Neuronal stem cell (in vitro differentiated cells): ENCODE measurements at regions not wholly inside any gene's neighbourhood (a gene's known extent, or its start where the extent isn't known, plus 50 kb on each side); places are given as distances from the start of the nearest gene placed in this dataset.

ENCODE experiments used
- DNase-seq: peaks from one replicate; pipeline ENCODE4 v3.0.0-alpha.2; 2013; ENCODE audit warnings: low spot score
- H2AFZ ChIP-seq: one replicate; pipeline ENCODE4 v1.6.1; 2013; ENCODE audit warnings: mild to moderate bottlenecking, low read length, inconsistent platforms
- H2AK5ac ChIP-seq: 2 replicates; pipeline ENCODE4 v1.6.1; 2013; ENCODE audit warnings: low read depth, mild to moderate bottlenecking, inconsistent platforms, low read length, moderate library complexity, mixed read lengths
- H2BK120ac ChIP-seq: 2 replicates; pipeline ENCODE4 v1.6.1; 2013; ENCODE audit warnings: low read depth, mild to moderate bottlenecking, inconsistent platforms, low read length, moderate library complexity, mixed read lengths
- H2BK12ac ChIP-seq: one replicate; pipeline ENCODE4 v1.6.1; 2013; ENCODE audit warnings: low read length, inconsistent platforms
- H2BK15ac ChIP-seq: 2 replicates; pipeline ENCODE4 v1.6.1; 2013; ENCODE audit warnings: mild to moderate bottlenecking, low read length, inconsistent platforms, mixed read lengths
- H2BK5ac ChIP-seq: one replicate; pipeline ENCODE4 v1.6.1; 2013; ENCODE audit warnings: inconsistent platforms, mild to moderate bottlenecking, low read length, moderate library complexity
- H3K14ac ChIP-seq: one replicate; pipeline ENCODE4 v1.6.1; 2013; ENCODE audit warnings: low read length, inconsistent platforms
- H3K18ac ChIP-seq: 2 replicates; pipeline ENCODE4 v1.6.1; 2013; ENCODE audit warnings: low read length, inconsistent platforms
- H3K23ac ChIP-seq: 2 replicates; pipeline ENCODE4 v1.6.1; 2013; ENCODE audit warnings: low read depth, mild to moderate bottlenecking, mixed read lengths, low read length, inconsistent platforms; ENCODE audit not compliant: poor library complexity
- H3K27ac ChIP-seq: replicated peaks from 3 replicates; pipeline ENCODE4 v1.5.1; 2013; ENCODE audit warnings: low read length, inconsistent platforms
- H3K27me3 ChIP-seq, 3 experiments: 2 replicates each; pipeline ENCODE4 v1.6.1; 2013; ENCODE audit warnings: low read length in 3 of 3, mild to moderate bottlenecking in 2 of 3, inconsistent platforms in 1 of 3, low read depth in 1 of 3, mixed read lengths in 1 of 3, moderate library complexity in 1 of 3; ENCODE audit not compliant: control insufficient read depth in 3 of 3, insufficient read depth in 3 of 3
- H3K36me3 ChIP-seq, 2 donors: replicated peaks in 1 of 2; 2 replicates each; pipeline ENCODE4 v1.6.1; 2013; ENCODE audit warnings: low read length in 2 of 2; ENCODE audit not compliant: control insufficient read depth in 2 of 2, insufficient read depth in 2 of 2
- H3K4ac ChIP-seq: 2 replicates; pipeline ENCODE4 v1.6.1; 2013; ENCODE audit warnings: inconsistent platforms, mild to moderate bottlenecking, low read length, moderate library complexity
- H3K4me1 ChIP-seq, 2 donors: 1 replicate in 1 of 2; 2 replicates in 1 of 2; pipeline ENCODE4 v1.6.1; 2013; ENCODE audit warnings: low read length in 2 of 2, low read depth in 1 of 2; ENCODE audit not compliant: control insufficient read depth in 2 of 2, insufficient read depth in 1 of 2
- H3K4me2 ChIP-seq: one replicate; pipeline ENCODE4 v1.6.1; 2013; ENCODE audit warnings: mild to moderate bottlenecking, low read length, inconsistent platforms; ENCODE audit not compliant: insufficient read depth, poor library complexity, severe bottlenecking
- H3K4me3 ChIP-seq, 2 donors: 2 replicates each; pipeline ENCODE4 v1.5.1; 2013; ENCODE audit warnings: low read length in 2 of 2, mild to moderate bottlenecking in 2 of 2, inconsistent platforms in 1 of 2, moderate library complexity in 1 of 2
- H3K79me1 ChIP-seq: one replicate; pipeline ENCODE4 v1.6.1; 2013; ENCODE audit warnings: low read depth, mild to moderate bottlenecking, inconsistent platforms, low read length, moderate library complexity
- H3K9ac ChIP-seq: one replicate; pipeline ENCODE4 v1.6.1; 2013; ENCODE audit warnings: mild to moderate bottlenecking, low read depth, low read length, inconsistent platforms; ENCODE audit not compliant: poor library complexity
- H3K9me3 ChIP-seq, 2 donors: replicated peaks in 1 of 2; 2 replicates each; pipeline versions ENCODE3 to v1.6.1; 2013; ENCODE audit warnings: low read length in 2 of 2, mild to moderate bottlenecking in 2 of 2, inconsistent platforms in 1 of 2, low read depth in 1 of 2, mixed read lengths in 1 of 2, moderate library complexity in 1 of 2; ENCODE audit not compliant: control insufficient read depth in 2 of 2, insufficient read depth in 1 of 2
- H4K8ac ChIP-seq: one replicate; pipeline ENCODE4 v1.6.1; 2013; ENCODE audit warnings: low read depth, mild to moderate bottlenecking, inconsistent platforms, low read length, moderate library complexity
- H4K91ac ChIP-seq: one replicate; pipeline ENCODE4 v1.6.1; 2013; ENCODE audit warnings: low read length, low read depth, mild to moderate bottlenecking, inconsistent platforms; ENCODE audit not compliant: poor library complexity
- WGBS, 2 donors: extraction: QIAGEN DNeasy Blood & Tissue Kit; methylation state at CpG; one replicate each; pipeline ENCODE4 v1.1.7; 2013; ENCODE audit warnings: missing lambda C conversion rate in 2 of 2, mixed read lengths in 1 of 2; ENCODE audit not compliant: insufficient read length in 2 of 2, insufficient replicate concordance in 1 of 2; ENCODE audit errors: extremely low coverage in 2 of 2; 5-methylcytosine and 5-hydroxymethylcytosine counted together

GRCh38 chr6:85192186-85192585 lies 257.7 kb upstream of the NT5E start:
- H2BK5ac ChIP-seq = no peak overlapping the region
- H3K79me1 ChIP-seq = no peaks in the 10 kb centered on the region
- H2AFZ ChIP-seq = no peak overlapping the region
- no peak overlapping the region for H3K9ac ChIP-seq
- no peak overlapping the region for H3K4me3 ChIP-seq
- H3K36me3 ChIP-seq = no peaks in the 10 kb centered on the region
- WGBS, 2 donors = no CpG with 5 or more reads among the region's 1 CpG
- H3K23ac ChIP-seq = no peak overlapping the region
- DNase-seq = no peak
- no peak overlapping the region for H2BK12ac ChIP-seq
- no peak overlapping the region for H2AK5ac ChIP-seq
- H2BK120ac ChIP-seq = no peak overlapping the region
- no peak overlapping the region for H4K91ac ChIP-seq
- H3K18ac ChIP-seq = no peak overlapping the region
- H3K27ac ChIP-seq = no peak overlapping the region
- H3K14ac ChIP-seq = no peak overlapping the region
- H3K4ac ChIP-seq = no peak overlapping the region
- no peak overlapping the region for H4K8ac ChIP-seq
- peaks cover 0 to 4% of the 10 kb centered on the region in 2 donors for H3K9me3 ChIP-seq
- no peak overlapping the region for H3K4me2 ChIP-seq
- no peaks in the 10 kb centered on the region for H3K4me1 ChIP-seq
- H2BK15ac ChIP-seq = no peak overlapping the region
- no peaks in the 10 kb centered on the region for H3K27me3 ChIP-seq

DNA sequence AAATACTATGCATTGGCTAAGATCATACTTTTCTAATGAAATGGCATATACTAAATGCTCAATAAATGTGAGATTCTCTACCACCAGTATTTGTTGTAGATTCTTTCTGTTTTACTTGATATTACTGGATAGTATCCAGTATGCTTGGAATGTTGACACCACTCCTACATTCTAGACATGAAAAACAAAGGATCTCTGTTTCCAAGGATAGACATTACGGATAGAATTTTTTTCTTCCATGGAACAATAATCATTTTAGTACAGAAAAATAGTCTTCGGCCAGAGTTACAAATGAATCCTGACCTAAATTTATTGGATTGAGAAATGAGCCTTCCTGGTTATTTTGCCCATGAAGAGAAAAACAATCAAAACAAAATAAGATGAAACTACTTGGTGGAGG lies 258.2 kb upstream of the NT5E start:
- Histone ChIP-seq H3K27ac (no peak overlapping the region), H3K27me3 (no peaks in the 10 kb centered on the region), H2BK12ac (no peak overlapping the region), H4K8ac (no peak overlapping the region), H3K23ac (no peak overlapping the region), H3K4me2 (no peak overlapping the region), H3K9me3 (peaks cover 0 to 4% of the 10 kb centered on the region in 2 donors), H4K91ac (no peak overlapping the region), H3K4me3 (no peak overlapping the region), H3K4me1 (no peaks in the 10 kb centered on the region), H2BK5ac (no peak overlapping the region), H3K79me1 (no peaks in the 10 kb centered on the region), H2AFZ (no peak overlapping the region), H3K4ac (no peak overlapping the region), H2AK5ac (no peak overlapping the region), H3K9ac (no peak overlapping the region), H3K18ac (no peak overlapping the region), H3K36me3 (no peaks in the 10 kb centered on the region), H3K14ac (no peak overlapping the region), H2BK120ac (no peak overlapping the region), H2BK15ac (no peak overlapping the region)
- no peak for DNase-seq
- WGBS, 2 donors = no CpG with 5 or more reads among the region's 2 CpGs

DNA sequence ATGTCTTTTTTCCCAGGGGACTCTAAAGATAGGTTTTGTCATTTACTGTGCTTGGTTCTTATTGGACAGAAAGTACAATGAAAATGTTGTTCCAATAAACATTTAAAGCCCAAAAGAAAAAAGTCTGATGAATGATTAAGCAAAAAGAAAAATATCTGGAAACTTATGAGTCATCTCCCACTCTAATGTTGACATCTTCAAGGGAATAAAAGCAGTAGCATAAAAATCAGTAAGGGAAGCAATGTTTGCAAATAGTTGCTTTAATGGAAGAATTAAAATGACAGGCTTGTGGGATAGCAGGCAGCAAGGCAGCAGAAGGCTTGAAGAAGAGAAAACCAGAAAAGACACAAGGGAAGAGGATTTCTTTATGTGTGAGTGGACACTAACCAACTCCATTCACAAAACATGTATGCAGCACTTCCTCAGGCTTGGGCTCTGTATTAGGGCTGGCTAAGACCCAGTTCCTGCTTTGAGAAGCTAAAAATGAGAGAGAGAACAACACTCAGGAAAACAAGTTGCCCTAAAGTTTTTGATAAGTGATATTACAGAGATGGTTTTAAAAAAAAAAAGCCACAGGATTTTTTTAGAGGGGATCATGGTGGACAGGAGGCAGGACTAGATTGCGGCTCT lies 263.2 kb upstream of the NT5E start:
- no peaks in the 10 kb centered on the region for H3K4me1 ChIP-seq
- no peak overlapping the region for H4K91ac ChIP-seq
- H3K9ac ChIP-seq = no peak overlapping the region
- no peak overlapping the region for H4K8ac ChIP-seq
- H3K4me3 ChIP-seq = no peak overlapping the region
- H3K36me3 ChIP-seq = no peaks in the 10 kb centered on the region
- H3K23ac ChIP-seq = no peak overlapping the region
- no peak overlapping the region for H2AFZ ChIP-seq
- peaks cover 0 to 2% of the 10 kb centered on the region in 2 donors for H3K9me3 ChIP-seq
- WGBS, 2 donors = no CpG with 5 or more reads among the region's 1 CpG
- H3K27me3 ChIP-seq = no peaks in the 10 kb centered on the region
- DNase-seq = no peak
- H2AK5ac ChIP-seq = no peak overlapping the region
- H3K79me1 ChIP-seq = no peaks in the 10 kb centered on the region
- no peak overlapping the region for H3K27ac ChIP-seq
- H3K4ac ChIP-seq = no peak overlapping the region
- H3K18ac ChIP-seq = no peak overlapping the region
- H2BK12ac ChIP-seq = no peak overlapping the region
- no peak overlapping the region for H2BK5ac ChIP-seq
- no peak overlapping the region for H3K4me2 ChIP-seq
- H2BK120ac ChIP-seq = no peak overlapping the region
- H2BK15ac ChIP-seq = no peak overlapping the region
- no peak overlapping the region for H3K14ac ChIP-seq

DNA sequence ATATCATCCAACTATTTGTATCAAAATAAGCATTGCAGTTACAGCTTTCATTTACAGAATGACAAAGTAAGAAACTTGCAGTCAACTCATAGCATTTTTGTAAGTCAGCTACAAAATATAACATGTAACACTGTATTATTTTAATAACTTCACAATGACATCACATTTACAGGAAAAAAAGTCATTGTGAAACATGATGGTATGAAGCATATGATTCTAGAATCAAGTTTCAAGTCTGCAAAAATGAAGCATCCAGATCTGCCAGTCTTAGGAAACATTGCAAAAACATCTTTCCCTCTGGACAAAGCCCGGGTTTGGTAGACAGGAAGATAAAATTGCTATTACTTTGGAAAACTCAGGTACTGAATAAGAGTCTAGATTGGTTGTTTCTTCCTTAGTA lies 263.9 kb upstream of the NT5E start:
- Histone ChIP-seq H3K4ac (no peak overlapping the region), H2AK5ac (no peak overlapping the region), H3K36me3 (no peaks in the 10 kb centered on the region), H3K18ac (no peak overlapping the region), H3K23ac (no peak overlapping the region), H3K27ac (no peak overlapping the region), H3K4me3 (no peak overlapping the region), H4K8ac (no peak overlapping the region), H2BK5ac (no peak overlapping the region), H2BK120ac (no peak overlapping the region), H4K91ac (no peak overlapping the region), H3K9me3 (peaks cover 0 to 2% of the 10 kb centered on the region in 2 donors), H2BK12ac (no peak overlapping the region), H3K4me1 (no peaks in the 10 kb centered on the region), H3K14ac (no peak overlapping the region), H2BK15ac (no peak overlapping the region), H3K4me2 (no peak overlapping the region), H2AFZ (no peak overlapping the region), H3K27me3 (no peaks in the 10 kb centered on the region), H3K9ac (no peak overlapping the region), H3K79me1 (no peaks in the 10 kb centered on the region)
- no CpG with 5 or more reads among the region's 1 CpG for WGBS, 2 donors
- DNase-seq = no peak
